HepG2 (cell line): ENCODE measurements at regions not wholly inside any gene's neighbourhood (a gene's known extent, or its start where the extent isn't known, plus 50 kb on each side); places are given as distances from the start of the nearest gene placed in this dataset.

ENCODE experiments used
- ATAC-seq: fragments of 200-7000 bp; cut with Tn5 transposase; 3 replicates; pipeline ENCODE4 v1.9.1; 2020; ENCODE audit warnings: mild to moderate bottlenecking, moderate library complexity
- BruUV-seq: library from RNA; stranded (reverse); fragments of 400-500 nt; replicated peaks from 2 replicates; lab custom pipeline; 2021; lab: Mats Ljungman, UMichigan
- CTCF ChIA-PET: fragments of 300-600 bp; formaldehyde crosslinking; extraction: SDS; loops from one replicate; lab custom pipeline; 2021; ENCODE audit warnings: low total read pairs, inconsistent platforms, low intra/inter-chr PET ratio; lab: Yijun Ruan, JAX
- POLR2A ChIA-PET: fragments of 350-600 bp; sonication (Branson Sonifier 250); formaldehyde crosslinking; loops from one replicate; lab custom pipeline; 2020; ENCODE audit warnings: antibody characterized with exemption, inconsistent platforms; lab: Yijun Ruan, JAX
- DNase-seq: peaks from one replicate; pipeline ENCODE4 v3.0.0-alpha.2; 2015; ENCODE audit warnings: low spot score
- FAIRE-seq: peaks from 3 replicates; lab custom pipeline; 2011; peaks lifted over from hg19 to GRCh38; lab: Jason Lieb, UNC
- H2AFZ ChIP-seq: one replicate; pipeline ENCODE4 v1.6.1; 2011; ENCODE audit warnings: low read length, inconsistent platforms
- H3K27ac ChIP-seq: fragments of 300-600 bp; 3 replicates; pipeline ENCODE4 v1.8.0; 2011; ENCODE audit warnings: mixed run types, mild to moderate bottlenecking, mixed read lengths, low read length, inconsistent platforms; ENCODE audit not compliant: insufficient read depth; ENCODE audit errors: extremely low read length
- H3K27me3 ChIP-seq, 2 experiments: fragments of 200-600 bp in 1 of 2; 2 replicates in 1 of 2; 3 replicates in 1 of 2; pipeline versions ENCODE4 v1.6.0 to v1.8.0; 2011; ENCODE audit warnings: low read length in 2 of 2, mild to moderate bottlenecking in 2 of 2, moderate library complexity in 2 of 2, inconsistent platforms in 1 of 2; ENCODE audit not compliant: insufficient read depth in 2 of 2, control insufficient read depth in 1 of 2
- H3K36me3 ChIP-seq, 2 experiments: fragments of 200-600 bp in 1 of 2; replicated peaks in 1 of 2; 2 replicates in 1 of 2; 3 replicates in 1 of 2; pipeline versions ENCODE4 v1.5.1 to v1.8.0; 2011; ENCODE audit warnings: low read length in 2 of 2, inconsistent platforms in 1 of 2; ENCODE audit not compliant: insufficient read depth in 2 of 2, control insufficient read depth in 1 of 2
- H3K4me1 ChIP-seq: 2 replicates; pipeline ENCODE4 v1.5.1; 2012; ENCODE audit warnings: low read length, inconsistent platforms; ENCODE audit not compliant: insufficient read depth
- H3K4me2 ChIP-seq: 2 replicates; pipeline ENCODE4 v1.6.0; 2011; ENCODE audit warnings: low read depth, low read length, inconsistent platforms
- H3K4me3 ChIP-seq, 3 experiments: fragments of 200-600 bp in 1 of 3; sonication (generic), shearing (Covaris generic) in 1 of 3; replicated peaks in 1 of 3; 2 replicates each; pipeline ENCODE4 v1.5.1; 2011 to 2016; ENCODE audit warnings: low read length in 3 of 3, inconsistent platforms in 2 of 3, low read depth in 2 of 3, mild to moderate bottlenecking in 2 of 3, control low read depth in 1 of 3, mixed read lengths in 1 of 3; ENCODE audit not compliant: insufficient read depth in 1 of 3
- H3K79me2 ChIP-seq: one replicate; pipeline ENCODE4 v1.6.1; 2011; ENCODE audit warnings: low read length, inconsistent platforms; ENCODE audit not compliant: insufficient read depth
- H3K9ac ChIP-seq: 2 replicates; pipeline ENCODE4 v1.6.0; 2011; ENCODE audit warnings: mild to moderate bottlenecking, low read depth, low read length, inconsistent platforms; ENCODE audit not compliant: insufficient read depth
- H3K9me3 ChIP-seq: 2 replicates; pipeline ENCODE4 v1.5.1; 2012; ENCODE audit warnings: mild to moderate bottlenecking, low read length
- H4K20me1 ChIP-seq: 2 replicates; pipeline ENCODE4 v1.6.0; 2011; ENCODE audit warnings: inconsistent platforms, mild to moderate bottlenecking, low read length, moderate library complexity; ENCODE audit not compliant: insufficient read depth
- CREB3 ChIP-seq: sonication (generic); formaldehyde crosslinking; IDR thresholded peaks from 2 replicates; pipeline ENCODE4 v1.5.0; 2020; ENCODE audit warnings: missing genetic modification reagents
- MXD1 ChIP-seq: sonication (generic); formaldehyde crosslinking; IDR thresholded peaks from 2 replicates; pipeline ENCODE4 v1.4.0; 2020; ENCODE audit warnings: mild to moderate bottlenecking, missing genetic modification reagents
- MZF1 ChIP-seq: sonication (generic); formaldehyde crosslinking; IDR thresholded peaks from 2 replicates; pipeline ENCODE4 v1.8.1; 2023; ENCODE audit warnings: mild to moderate bottlenecking, missing genetic modification reagents, borderline replicate concordance
- PAF1 ChIP-seq: IDR thresholded peaks from 2 replicates; pipeline ENCODE4 v1.6.1; 2016; ENCODE audit warnings: missing genetic modification reagents, missing compliant biosample characterization
- REXO4 ChIP-seq: sonication (generic); formaldehyde crosslinking; IDR thresholded peaks from 2 replicates; pipeline ENCODE4 v1.8.0; 2022; ENCODE audit warnings: missing genetic modification reagents, mild to moderate bottlenecking, borderline replicate concordance
- ZNF343 ChIP-seq: sonication (generic); formaldehyde crosslinking; IDR thresholded peaks from 2 replicates; pipeline ENCODE4 v1.4.0; 2020; ENCODE audit warnings: mild to moderate bottlenecking, missing genetic modification reagents
- ZNF747 ChIP-seq: sonication (generic); formaldehyde crosslinking; IDR thresholded peaks from 2 replicates; pipeline ENCODE4 v1.8.1; 2023; ENCODE audit warnings: missing genetic modification reagents, mild to moderate bottlenecking, borderline replicate concordance
- ZXDC ChIP-seq: sonication (generic); formaldehyde crosslinking; IDR thresholded peaks from 2 replicates; pipeline ENCODE4 v1.5.0; 2020; ENCODE audit warnings: mild to moderate bottlenecking, missing genetic modification reagents
- WGBS: methylation state at CpG from one replicate; pipeline ENCODE4 v1.1.6; 2017; ENCODE audit warnings: low lambda C conversion rate; 5-methylcytosine and 5-hydroxymethylcytosine counted together
- in situ Hi-C: cut with HindIII; loops from 2 replicates; pipeline ENCODE4 v1.10.0; 2017; ENCODE audit warnings: low pct_unique_long_range_greater_than_20kb; ENCODE audit not compliant: extremely low pct_ligation_motif_present
- intact Hi-C: fragments of 100-400 bp; cut with micrococcal nuclease; formaldehyde crosslinking; loops from one replicate; pipeline ENCODE4 v1.10.0; 2022; ENCODE audit not compliant: unreplicated experiment

GRCh38 chr3:189455009-189455408 lies 176.2 kb upstream of the TP63 start (continued):
- no peak for TF ChIP-seq CREB3 (CRISPR knock-in tag)
- no peak for TF ChIP-seq PAF1 (CRISPR knock-in tag)
- TF ChIP-seq MXD1 (CRISPR knock-in tag), result no peak
- TF ChIP-seq ZXDC (CRISPR knock-in tag), result no peak
- no peak for TF ChIP-seq MZF1 (CRISPR knock-in tag)
- TF ChIP-seq ZNF343, result no peak
- TF ChIP-seq REXO4 (CRISPR knock-in tag), result no peak

DNA sequence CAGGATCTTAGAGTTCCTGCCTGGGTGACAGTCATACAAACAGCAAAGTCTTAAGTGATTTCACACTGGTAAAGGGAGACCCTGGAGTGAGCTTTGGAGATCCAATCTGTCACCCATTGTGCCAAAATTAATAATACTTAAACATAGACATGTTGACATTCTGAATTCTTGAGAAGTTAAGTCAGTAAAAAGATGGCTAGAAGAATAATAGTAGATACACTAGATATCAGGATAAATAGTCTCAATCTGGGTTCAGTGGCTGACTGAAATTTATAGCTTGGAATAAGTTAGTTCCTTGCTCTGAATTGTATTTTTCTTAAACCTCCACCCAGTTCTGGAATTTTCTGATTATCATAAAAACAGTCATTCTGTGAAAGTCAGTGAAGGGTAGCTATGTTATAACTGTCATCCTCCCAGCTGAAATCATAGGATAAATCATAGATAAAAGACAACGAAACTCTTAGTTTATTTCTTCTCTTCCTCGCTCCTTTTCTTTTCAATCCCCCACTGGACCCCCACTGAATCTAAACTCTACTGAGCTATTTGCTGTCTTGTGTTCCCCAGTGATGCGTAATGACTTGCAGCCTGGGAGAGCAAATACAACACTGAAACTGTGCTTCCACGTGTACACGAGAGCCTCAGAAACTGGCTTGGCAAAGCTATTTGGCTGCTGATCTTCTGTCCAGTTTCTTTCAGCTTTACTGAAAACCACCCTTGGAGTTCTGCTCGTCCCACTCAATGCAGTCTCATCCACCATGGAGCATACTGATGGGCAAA lies 175.4 kb upstream of the TP63 start:
- CTCF ChIA-PET, result no interaction called here
- H3K4me2 ChIP-seq, result no peak overlapping the region
- POLR2A ChIA-PET, result no interaction called here
- no peak overlapping the region for H2AFZ ChIP-seq
- FAIRE-seq (no peak), ATAC-seq (no peak), DNase-seq (no peak)
- 23% methylated on average over 6 of the region's 6 CpGs for WGBS
- intact Hi-C loops, result no loop called here
- no peak overlapping the region for H3K27ac ChIP-seq
- BruUV-seq, result no TSS peak
- no peaks in the 10 kb centered on the region for H3K27me3 ChIP-seq
- in situ Hi-C loops, result no loop called here
- no peaks in the 10 kb centered on the region for H4K20me1 ChIP-seq
- H3K4me1 ChIP-seq, result no peaks in the 10 kb centered on the region
- H3K36me3 ChIP-seq, result no peaks in the 10 kb centered on the region
- H3K79me2 ChIP-seq, result no peaks in the 10 kb centered on the region
- no peak overlapping the region for H3K4me3 ChIP-seq
- H3K9ac ChIP-seq, result no peak overlapping the region
- no peak for TF ChIP-seq ZNF747 (CRISPR knock-in tag)
- H3K9me3 ChIP-seq, result no peaks in the 10 kb centered on the region
